HepG2 (cell line): ENCODE measurements at regions not wholly inside any gene's neighbourhood (a gene's known extent, or its start where the extent isn't known, plus 50 kb on each side); places are given as distances from the start of the nearest gene placed in this dataset.

Experiments
- ATAC-seq: fragments of 200-7000 bp; cut with Tn5 transposase; 3 replicates; pipeline ENCODE4 v1.9.1; 2020; ENCODE audit warnings: mild to moderate bottlenecking, moderate library complexity
- BruUV-seq: library from RNA; stranded (reverse); fragments of 400-500 nt; replicated peaks from 2 replicates; lab custom pipeline; 2021; lab: Mats Ljungman, UMichigan
- CTCF ChIA-PET: fragments of 300-600 bp; formaldehyde crosslinking; extraction: SDS; loops from one replicate; lab custom pipeline; 2021; ENCODE audit warnings: low total read pairs, inconsistent platforms, low intra/inter-chr PET ratio; lab: Yijun Ruan, JAX
- POLR2A ChIA-PET: fragments of 350-600 bp; sonication (Branson Sonifier 250); formaldehyde crosslinking; loops from one replicate; lab custom pipeline; 2020; ENCODE audit warnings: antibody characterized with exemption, inconsistent platforms; lab: Yijun Ruan, JAX
- DNase-seq: peaks from one replicate; pipeline ENCODE4 v3.0.0-alpha.2; 2015; ENCODE audit warnings: low spot score
- FAIRE-seq: peaks from 3 replicates; lab custom pipeline; 2011; peaks lifted over from hg19 to GRCh38; lab: Jason Lieb, UNC
- H2AFZ ChIP-seq: one replicate; pipeline ENCODE4 v1.6.1; 2011; ENCODE audit warnings: low read length, inconsistent platforms
- H3K27ac ChIP-seq: fragments of 300-600 bp; 3 replicates; pipeline ENCODE4 v1.8.0; 2011; ENCODE audit warnings: mixed run types, mild to moderate bottlenecking, mixed read lengths, low read length, inconsistent platforms; ENCODE audit not compliant: insufficient read depth; ENCODE audit errors: extremely low read length
- H3K27me3 ChIP-seq, 2 experiments: fragments of 200-600 bp in 1 of 2; 2 replicates in 1 of 2; 3 replicates in 1 of 2; pipeline versions ENCODE4 v1.6.0 to v1.8.0; 2011; ENCODE audit warnings: low read length in 2 of 2, mild to moderate bottlenecking in 2 of 2, moderate library complexity in 2 of 2, inconsistent platforms in 1 of 2; ENCODE audit not compliant: insufficient read depth in 2 of 2, control insufficient read depth in 1 of 2
- H3K36me3 ChIP-seq, 2 experiments: fragments of 200-600 bp in 1 of 2; replicated peaks in 1 of 2; 2 replicates in 1 of 2; 3 replicates in 1 of 2; pipeline versions ENCODE4 v1.5.1 to v1.8.0; 2011; ENCODE audit warnings: low read length in 2 of 2, inconsistent platforms in 1 of 2; ENCODE audit not compliant: insufficient read depth in 2 of 2, control insufficient read depth in 1 of 2
- H3K4me1 ChIP-seq: 2 replicates; pipeline ENCODE4 v1.5.1; 2012; ENCODE audit warnings: low read length, inconsistent platforms; ENCODE audit not compliant: insufficient read depth
- H3K4me2 ChIP-seq: 2 replicates; pipeline ENCODE4 v1.6.0; 2011; ENCODE audit warnings: low read depth, low read length, inconsistent platforms
- H3K4me3 ChIP-seq, 3 experiments: fragments of 200-600 bp in 1 of 3; sonication (generic), shearing (Covaris generic) in 1 of 3; replicated peaks in 1 of 3; 2 replicates each; pipeline ENCODE4 v1.5.1; 2011 to 2016; ENCODE audit warnings: low read length in 3 of 3, inconsistent platforms in 2 of 3, low read depth in 2 of 3, mild to moderate bottlenecking in 2 of 3, control low read depth in 1 of 3, mixed read lengths in 1 of 3; ENCODE audit not compliant: insufficient read depth in 1 of 3
- H3K79me2 ChIP-seq: one replicate; pipeline ENCODE4 v1.6.1; 2011; ENCODE audit warnings: low read length, inconsistent platforms; ENCODE audit not compliant: insufficient read depth
- H3K9ac ChIP-seq: 2 replicates; pipeline ENCODE4 v1.6.0; 2011; ENCODE audit warnings: mild to moderate bottlenecking, low read depth, low read length, inconsistent platforms; ENCODE audit not compliant: insufficient read depth
- H3K9me3 ChIP-seq: 2 replicates; pipeline ENCODE4 v1.5.1; 2012; ENCODE audit warnings: mild to moderate bottlenecking, low read length
- H4K20me1 ChIP-seq: 2 replicates; pipeline ENCODE4 v1.6.0; 2011; ENCODE audit warnings: inconsistent platforms, mild to moderate bottlenecking, low read length, moderate library complexity; ENCODE audit not compliant: insufficient read depth
- AKNA ChIP-seq: sonication (generic); formaldehyde crosslinking; IDR thresholded peaks from 2 replicates; pipeline ENCODE4 v1.4.0; 2020; ENCODE audit warnings: missing genetic modification reagents, borderline replicate concordance
- BCL3 ChIP-seq: sonication (generic); formaldehyde crosslinking; IDR thresholded peaks from 2 replicates; pipeline ENCODE4 v1.5.1; 2020; ENCODE audit warnings: mild to moderate bottlenecking, missing genetic modification reagents, moderate library complexity
- BHLHE40 ChIP-seq: IDR thresholded peaks from 2 replicates; pipeline ENCODE4 v1.6.1; 2011; ENCODE audit warnings: low read length, improper control_type of control experiment
- KLF13 ChIP-seq: sonication (generic); formaldehyde crosslinking; IDR thresholded peaks from 2 replicates; pipeline ENCODE4 v1.4.0; 2020; ENCODE audit warnings: mild to moderate bottlenecking, missing genetic modification reagents
- ZFP1 ChIP-seq: IDR thresholded peaks from 2 replicates; pipeline ENCODE4 v1.6.1; 2016
- ZFP62 ChIP-seq: sonication (generic); formaldehyde crosslinking; IDR thresholded peaks from 2 replicates; pipeline ENCODE4 v1.4.0; 2020; ENCODE audit warnings: missing genetic modification reagents
- ZFYVE20 ChIP-seq: sonication (generic); formaldehyde crosslinking; IDR thresholded peaks from 2 replicates; pipeline ENCODE4 v1.8.0; 2023; ENCODE audit warnings: low read depth, mild to moderate bottlenecking, moderate library complexity, missing genetic modification reagents, borderline replicate concordance
- ZNF101 ChIP-seq: sonication (generic); formaldehyde crosslinking; IDR thresholded peaks from 2 replicates; pipeline ENCODE4 v1.4.0; 2020; ENCODE audit warnings: mild to moderate bottlenecking, low read depth, missing genetic modification reagents, borderline replicate concordance
- ZNF180 ChIP-seq: sonication (generic); formaldehyde crosslinking; IDR thresholded peaks from 2 replicates; pipeline ENCODE4 v1.4.0; 2020; ENCODE audit warnings: low read depth, missing genetic modification reagents, borderline replicate concordance
- ZNF253 ChIP-seq: sonication (generic); formaldehyde crosslinking; IDR thresholded peaks from 2 replicates; pipeline ENCODE4 v1.8.0; 2022; ENCODE audit warnings: mild to moderate bottlenecking, missing genetic modification reagents, borderline replicate concordance
- ZNF761 ChIP-seq: sonication (generic); formaldehyde crosslinking; conservative IDR thresholded peaks from 2 replicates; pipeline ENCODE4 v1.4.0; 2020; ENCODE audit warnings: mild to moderate bottlenecking, missing genetic modification reagents
- WGBS: methylation state at CpG from one replicate; pipeline ENCODE4 v1.1.6; 2017; ENCODE audit warnings: low lambda C conversion rate; 5-methylcytosine and 5-hydroxymethylcytosine counted together
- in situ Hi-C: cut with HindIII; loops from 2 replicates; pipeline ENCODE4 v1.10.0; 2017; ENCODE audit warnings: low pct_unique_long_range_greater_than_20kb; ENCODE audit not compliant: extremely low pct_ligation_motif_present
- intact Hi-C: fragments of 100-400 bp; cut with micrococcal nuclease; formaldehyde crosslinking; loops from one replicate; pipeline ENCODE4 v1.10.0; 2022; ENCODE audit not compliant: unreplicated experiment
- TF ChIP-seq, protein P1 (sequence below), 2 experiments: IDR thresholded peaks; 2 replicates each; pipeline ENCODE4 v1.6.1; 2011 to 2012; ENCODE audit warnings: low read length in 2 of 2, borderline replicate concordance in 1 of 2, low read depth in 1 of 2, mild to moderate bottlenecking in 1 of 2, moderate library complexity in 1 of 2
- TF ChIP-seq, protein P2 (sequence below): IDR thresholded peaks from 2 replicates; pipeline ENCODE4 v1.6.1; 2016; ENCODE audit warnings: missing compliant biosample characterization, missing genetic modification reagents, borderline replicate concordance

DNA sequence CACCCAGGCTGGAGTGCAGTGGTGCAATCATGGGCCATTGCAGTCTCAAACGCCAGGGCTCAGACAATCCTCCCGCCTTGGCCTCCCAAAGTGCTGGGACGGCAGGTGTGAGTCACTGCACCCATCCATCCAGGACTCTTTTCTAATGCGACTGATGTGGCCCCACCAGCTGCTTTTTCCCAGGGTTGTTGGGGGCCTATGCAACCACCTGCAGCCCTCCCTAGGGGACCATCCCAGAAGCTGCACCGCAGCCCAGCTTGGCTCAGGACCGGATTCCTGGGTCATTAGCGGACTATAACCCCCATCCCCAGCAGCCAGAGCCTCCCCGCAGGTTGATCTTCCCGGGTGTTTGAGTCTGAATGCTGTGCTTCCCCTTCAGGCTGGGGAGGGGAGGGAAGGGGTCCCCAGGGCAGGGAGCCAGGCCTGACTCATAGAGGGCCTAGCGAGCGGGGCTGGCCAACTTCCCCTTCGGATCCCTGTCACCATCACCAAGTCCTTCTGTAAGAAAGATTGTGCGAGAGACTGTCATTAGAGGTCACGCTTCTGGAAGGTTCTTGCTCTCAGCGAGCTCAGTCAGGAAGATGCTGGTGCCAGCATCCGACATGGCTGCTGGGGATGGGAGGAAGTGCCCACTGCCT is 108.7 kb upstream of the ACTRT2 start:
- H3K27ac ChIP-seq: no peak overlapping the region
- ATAC-seq: no peak
- 29% methylated on average over 14 of the region's 16 CpGs for WGBS
- DNase-seq: no peak
- intact Hi-C loops (no loop called here), in situ Hi-C loops (no loop called here)
- no peak for FAIRE-seq
- POLR2A ChIA-PET: no interaction called here
- no peaks in the 10 kb centered on the region for H3K79me2 ChIP-seq
- H4K20me1 ChIP-seq: 0 out of 2 replicates have a peak, but pooled peaks cover 2% of the 10 kb centered on the region
- no peaks in the 10 kb centered on the region for H3K9me3 ChIP-seq
- peaks cover 5% of the 10 kb centered on the region; the same call in 1 of the 2 replicates for H3K4me1 ChIP-seq
- CTCF ChIA-PET: no interaction called here
- no peak overlapping the region for H3K4me2 ChIP-seq
- no peak overlapping the region for H3K4me3 ChIP-seq
- BruUV-seq: no TSS peak
- no peaks in the 10 kb centered on the region for H3K36me3 ChIP-seq
- peaks cover 5 to 35% of the 10 kb centered on the region in 2 experiments; a peak in 4 of 5 replicates for H3K27me3 ChIP-seq
- no peak overlapping the region for H2AFZ ChIP-seq
- H3K9ac ChIP-seq: no peak overlapping the region
- TF ChIP-seq KLF13 (CRISPR knock-in tag): no peak
- no peak for TF ChIP-seq ZNF180
- no peak for TF ChIP-seq BHLHE40
- no peak for TF ChIP-seq ZNF761 (CRISPR knock-in tag)
- no peak for TF ChIP-seq ZFP1
- no peak for TF ChIP-seq ZFYVE20 (CRISPR knock-in tag)
- TF ChIP-seq, protein P1, sequence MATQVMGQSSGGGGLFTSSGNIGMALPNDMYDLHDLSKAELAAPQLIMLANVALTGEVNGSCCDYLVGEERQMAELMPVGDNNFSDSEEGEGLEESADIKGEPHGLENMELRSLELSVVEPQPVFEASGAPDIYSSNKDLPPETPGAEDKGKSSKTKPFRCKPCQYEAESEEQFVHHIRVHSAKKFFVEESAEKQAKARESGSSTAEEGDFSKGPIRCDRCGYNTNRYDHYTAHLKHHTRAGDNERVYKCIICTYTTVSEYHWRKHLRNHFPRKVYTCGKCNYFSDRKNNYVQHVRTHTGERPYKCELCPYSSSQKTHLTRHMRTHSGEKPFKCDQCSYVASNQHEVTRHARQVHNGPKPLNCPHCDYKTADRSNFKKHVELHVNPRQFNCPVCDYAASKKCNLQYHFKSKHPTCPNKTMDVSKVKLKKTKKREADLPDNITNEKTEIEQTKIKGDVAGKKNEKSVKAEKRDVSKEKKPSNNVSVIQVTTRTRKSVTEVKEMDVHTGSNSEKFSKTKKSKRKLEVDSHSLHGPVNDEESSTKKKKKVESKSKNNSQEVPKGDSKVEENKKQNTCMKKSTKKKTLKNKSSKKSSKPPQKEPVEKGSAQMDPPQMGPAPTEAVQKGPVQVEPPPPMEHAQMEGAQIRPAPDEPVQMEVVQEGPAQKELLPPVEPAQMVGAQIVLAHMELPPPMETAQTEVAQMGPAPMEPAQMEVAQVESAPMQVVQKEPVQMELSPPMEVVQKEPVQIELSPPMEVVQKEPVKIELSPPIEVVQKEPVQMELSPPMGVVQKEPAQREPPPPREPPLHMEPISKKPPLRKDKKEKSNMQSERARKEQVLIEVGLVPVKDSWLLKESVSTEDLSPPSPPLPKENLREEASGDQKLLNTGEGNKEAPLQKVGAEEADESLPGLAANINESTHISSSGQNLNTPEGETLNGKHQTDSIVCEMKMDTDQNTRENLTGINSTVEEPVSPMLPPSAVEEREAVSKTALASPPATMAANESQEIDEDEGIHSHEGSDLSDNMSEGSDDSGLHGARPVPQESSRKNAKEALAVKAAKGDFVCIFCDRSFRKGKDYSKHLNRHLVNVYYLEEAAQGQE (IDR thresholded peaks at IDR 0.05; ENCODE audit: borderline replicate concordance in 1 of 2, low read depth in 1 of 2, low read length in 2 of 2): no peak
- TF ChIP-seq ZNF101 (CRISPR knock-in tag): no peak
- TF ChIP-seq ZFP62: no peak
- TF ChIP-seq, protein P2, sequence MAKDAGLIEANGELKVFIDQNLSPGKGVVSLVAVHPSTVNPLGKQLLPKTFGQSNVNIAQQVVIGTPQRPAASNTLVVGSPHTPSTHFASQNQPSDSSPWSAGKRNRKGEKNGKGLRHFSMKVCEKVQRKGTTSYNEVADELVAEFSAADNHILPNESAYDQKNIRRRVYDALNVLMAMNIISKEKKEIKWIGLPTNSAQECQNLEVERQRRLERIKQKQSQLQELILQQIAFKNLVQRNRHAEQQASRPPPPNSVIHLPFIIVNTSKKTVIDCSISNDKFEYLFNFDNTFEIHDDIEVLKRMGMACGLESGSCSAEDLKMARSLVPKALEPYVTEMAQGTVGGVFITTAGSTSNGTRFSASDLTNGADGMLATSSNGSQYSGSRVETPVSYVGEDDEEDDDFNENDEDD (CRISPR knock-in tag): no peak
- no peak for TF ChIP-seq BCL3 (CRISPR knock-in tag)
- TF ChIP-seq AKNA (CRISPR knock-in tag): no peak
- TF ChIP-seq ZNF253 (CRISPR knock-in tag): no peak
